Transverse colon (tissue), 4 donors: ENCODE measurements at regions not wholly inside any gene's neighbourhood (a gene's known extent, or its start where the extent isn't known, plus 50 kb on each side); places are given as distances from the start of the nearest gene placed in this dataset.

Experiments
- DNase-seq: peaks from one replicate; pipeline ENCODE4 v3.0.0-alpha.2; 2019
- H3K27ac ChIP-seq, 4 donors: fragments of 200-600 bp; sonication (generic); 2 replicates each; pipeline ENCODE4 v1.5.1; 2016 to 2018; ENCODE audit warnings: inconsistent platforms in 4 of 4
- H3K27me3 ChIP-seq: fragments of 200-600 bp; sonication (generic); 2 replicates; pipeline ENCODE4 v1.5.1; 2017; ENCODE audit warnings: inconsistent platforms
- H3K36me3 ChIP-seq, 4 donors: fragments of 200-600 bp; sonication (generic); 2 replicates each; pipeline ENCODE4 v1.5.1; 2017 to 2019; ENCODE audit warnings: inconsistent platforms in 4 of 4
- H3K4me1 ChIP-seq, 4 donors: fragments of 200-600 bp; sonication (generic); 2 replicates each; pipeline ENCODE4 v1.5.1; 2017 to 2020; ENCODE audit warnings: inconsistent platforms in 4 of 4
- H3K4me3 ChIP-seq, 4 donors: fragments of 200-600 bp; sonication (generic); 1 replicate in 1 of 4; 2 replicates in 3 of 4; pipeline versions ENCODE4 v1.5.1 to v1.6.1; 2017 to 2019; ENCODE audit warnings: inconsistent platforms in 4 of 4
- H3K9me3 ChIP-seq, 2 donors: fragments of 200-600 bp; sonication (generic); 2 replicates each; pipeline ENCODE4 v1.5.1; 2017 to 2019; ENCODE audit warnings: inconsistent platforms in 2 of 2
- EP300 ChIP-seq: sonication (generic); formaldehyde crosslinking; IDR thresholded peaks from one replicate; pipeline ENCODE4 v1.6.1; 2017; ENCODE audit warnings: antibody characterized with exemption, low read depth
- POLR2A ChIP-seq: fragments of 450-650 bp; IDR thresholded peaks from one replicate; pipeline ENCODE4 v1.6.1; 2016; ENCODE audit warnings: antibody characterized with exemption, mild to moderate bottlenecking, moderate library complexity
- POLR2AphosphoS5 ChIP-seq, 3 donors: sonication (generic); formaldehyde crosslinking; IDR thresholded peaks; one replicate each; pipeline ENCODE4 v1.6.1; 2016; ENCODE audit warnings: antibody characterized with exemption in 3 of 3
- WGBS, 2 donors: methylation state at CpG; one replicate each; pipeline ENCODE4 v1.1.5; 2018; ENCODE audit warnings: low coverage in 1 of 2; 5-methylcytosine and 5-hydroxymethylcytosine counted together
- in situ Hi-C, 4 donors: fragments of 200-750 bp; cut with MboI; loops; one replicate each; pipeline versions ENCODE4 v1.15.0 to v1.15.1; 2017; ENCODE audit warnings: low sequenced_read_pairs in 3 of 4, low pct_ligation_motif_present in 1 of 4, low pct_unique_long_range_greater_than_20kb in 1 of 4
- intact Hi-C: fragments of 100-400 bp; cut with DNase I; formaldehyde crosslinking; loops from one replicate; pipeline ENCODE4 v1.15.1; 2023; ENCODE audit warnings: low total_unique reads
- TF ChIP-seq, protein P1 (sequence below), 5 experiments: fragments of 200-600 bp in 3 of 5; fragments of 450-650 bp in 2 of 5; sonication (generic) in 3 of 5; IDR thresholded peaks; 1 replicate in 2 of 5; 2 replicates in 3 of 5; pipeline ENCODE4 v1.5.1; 2016 to 2017; ENCODE audit warnings: antibody characterized with exemption in 5 of 5, inconsistent platforms in 3 of 5, mild to moderate bottlenecking in 2 of 5, moderate library complexity in 1 of 5

DNA sequence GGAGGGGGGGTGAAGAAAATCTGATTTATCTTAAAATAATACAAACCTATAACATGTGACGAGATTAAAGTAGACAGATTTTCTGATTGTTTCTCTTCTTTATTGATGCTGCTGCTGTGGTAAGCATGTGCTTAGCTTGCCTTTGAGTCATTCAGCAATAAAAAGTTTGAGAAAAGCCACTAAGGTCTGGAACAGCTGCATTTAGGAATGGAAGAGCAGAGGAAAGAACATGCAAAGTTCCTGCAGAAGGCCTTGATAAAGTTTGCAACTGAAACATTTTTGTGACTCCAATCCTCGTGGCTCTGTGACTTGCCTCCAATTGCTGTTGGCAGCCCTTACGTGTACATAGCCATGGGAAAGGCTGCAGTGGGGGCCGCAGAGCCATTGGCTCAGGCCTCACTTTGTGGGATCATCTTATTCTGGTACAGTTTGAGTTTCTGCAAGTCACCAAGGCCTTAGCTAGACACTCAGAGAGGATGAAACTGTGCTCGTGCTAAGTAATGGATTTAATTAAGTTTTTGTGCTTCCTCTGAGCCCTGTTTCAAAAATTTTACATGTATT, 370.2 kb downstream of the AASDHPPT start:
- Histone ChIP-seq H3K9me3 (peaks cover 0 to 3% of the 10 kb centered on the region in 2 donors), H3K4me1 (no peaks in the 10 kb centered on the region), H3K36me3 (no peaks in the 10 kb centered on the region), H3K27ac (no peak overlapping the region), H3K27me3 (no peaks in the 10 kb centered on the region), H3K4me3 (no peak overlapping the region)
- in situ Hi-C loops, result no loop called here
- TF ChIP-seq, protein P1, sequence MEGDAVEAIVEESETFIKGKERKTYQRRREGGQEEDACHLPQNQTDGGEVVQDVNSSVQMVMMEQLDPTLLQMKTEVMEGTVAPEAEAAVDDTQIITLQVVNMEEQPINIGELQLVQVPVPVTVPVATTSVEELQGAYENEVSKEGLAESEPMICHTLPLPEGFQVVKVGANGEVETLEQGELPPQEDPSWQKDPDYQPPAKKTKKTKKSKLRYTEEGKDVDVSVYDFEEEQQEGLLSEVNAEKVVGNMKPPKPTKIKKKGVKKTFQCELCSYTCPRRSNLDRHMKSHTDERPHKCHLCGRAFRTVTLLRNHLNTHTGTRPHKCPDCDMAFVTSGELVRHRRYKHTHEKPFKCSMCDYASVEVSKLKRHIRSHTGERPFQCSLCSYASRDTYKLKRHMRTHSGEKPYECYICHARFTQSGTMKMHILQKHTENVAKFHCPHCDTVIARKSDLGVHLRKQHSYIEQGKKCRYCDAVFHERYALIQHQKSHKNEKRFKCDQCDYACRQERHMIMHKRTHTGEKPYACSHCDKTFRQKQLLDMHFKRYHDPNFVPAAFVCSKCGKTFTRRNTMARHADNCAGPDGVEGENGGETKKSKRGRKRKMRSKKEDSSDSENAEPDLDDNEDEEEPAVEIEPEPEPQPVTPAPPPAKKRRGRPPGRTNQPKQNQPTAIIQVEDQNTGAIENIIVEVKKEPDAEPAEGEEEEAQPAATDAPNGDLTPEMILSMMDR (IDR thresholded peaks at IDR 0.05), result no peak
- no peak for TF ChIP-seq POLR2AphosphoS5 (IDR thresholded peaks at IDR 0.05)
- no peak for TF ChIP-seq POLR2A
- no peak for TF ChIP-seq EP300
- no peak for DNase-seq
- intact Hi-C loops, result no loop called here
- WGBS, 2 donors, result 27 to 65% methylated on average over 1 to 5 of the region's 5 CpGs

DNA sequence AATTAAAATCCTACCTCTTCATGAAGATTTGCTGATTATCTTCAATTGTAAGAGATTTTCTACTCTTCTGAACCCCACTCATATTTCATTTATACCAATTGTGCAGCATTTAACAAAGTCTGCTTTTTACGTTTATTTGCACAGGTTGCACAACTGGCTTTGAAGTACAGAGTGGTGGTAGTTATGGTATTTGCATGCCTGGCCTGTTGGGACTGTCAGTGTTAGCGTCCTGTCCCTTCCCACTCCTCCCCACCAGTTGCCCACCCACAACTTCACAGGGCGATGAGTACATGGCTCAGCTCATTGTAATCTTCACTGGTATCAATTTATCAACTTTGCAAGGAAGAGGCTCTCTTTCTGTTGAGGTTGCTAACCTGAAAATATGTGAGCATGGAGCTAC, 372.3 kb downstream of the AASDHPPT start:
- no peak for DNase-seq
- Histone ChIP-seq H3K36me3 (no peaks in the 10 kb centered on the region), H3K4me3 (no peak overlapping the region), H3K27me3 (no peaks in the 10 kb centered on the region), H3K4me1 (no peaks in the 10 kb centered on the region), H3K9me3 (peaks cover 0 to 7% of the 10 kb centered on the region in 2 donors), H3K27ac (no peak overlapping the region)
- intact Hi-C loops, result no loop called here
- 53 to 64% methylated on average over 2 to 3 of the region's 3 CpGs for WGBS, 2 donors
- in situ Hi-C loops, result no loop called here
- no peak for TF ChIP-seq POLR2A
- no peak for TF ChIP-seq EP300
- TF ChIP-seq, protein P1 (IDR thresholded peaks at IDR 0.05), result no peak
- no peak for TF ChIP-seq POLR2AphosphoS5 (IDR thresholded peaks at IDR 0.05)

DNA sequence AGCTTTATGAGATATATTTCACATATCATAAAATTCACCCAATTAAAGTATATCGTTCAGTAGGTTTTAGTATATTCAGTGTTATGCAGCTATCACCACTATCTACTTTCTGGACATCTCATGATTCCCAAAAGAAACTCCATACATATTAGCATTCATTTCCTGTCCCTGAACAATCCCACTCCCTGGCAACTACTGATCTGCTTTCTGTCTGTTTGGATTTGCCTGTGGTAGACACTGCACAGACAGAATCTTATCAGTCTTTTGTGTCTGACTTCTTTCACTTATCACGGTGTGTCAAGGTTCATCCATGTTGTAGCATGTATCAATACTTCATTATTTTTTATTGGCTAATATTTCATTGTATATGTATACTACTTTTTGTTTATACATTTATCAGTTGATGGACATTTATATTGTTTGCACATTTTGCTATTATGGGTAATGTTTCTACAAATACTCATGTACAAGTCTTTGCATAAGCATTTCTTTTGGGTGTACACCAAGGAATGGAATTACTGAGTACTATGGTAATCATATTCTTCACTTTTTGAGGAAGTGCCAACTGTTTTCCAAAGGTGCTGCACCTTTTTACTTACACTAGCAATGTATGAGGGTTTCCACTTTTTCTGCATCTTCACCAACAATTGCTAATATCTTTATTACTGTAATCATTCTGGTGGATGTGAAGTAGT, 373.9 kb downstream of the AASDHPPT start:
- no peak overlapping the region for H3K27ac ChIP-seq
- H3K4me1 ChIP-seq, result no peaks in the 10 kb centered on the region
- 29 to 66% methylated on average over 2 of the region's 2 CpGs for WGBS, 2 donors
- TF ChIP-seq EP300, result no peak
- TF ChIP-seq POLR2AphosphoS5 (IDR thresholded peaks at IDR 0.05), result no peak
- no peak for TF ChIP-seq POLR2A
- H3K9me3 ChIP-seq, result peaks cover 0 to 7% of the 10 kb centered on the region in 2 donors
- H3K36me3 ChIP-seq, result no peaks in the 10 kb centered on the region
- no peak overlapping the region for H3K4me3 ChIP-seq
- in situ Hi-C loops, result no loop called here
- H3K27me3 ChIP-seq, result no peaks in the 10 kb centered on the region
- intact Hi-C loops, result no loop called here
- DNase-seq, result no peak

DNA sequence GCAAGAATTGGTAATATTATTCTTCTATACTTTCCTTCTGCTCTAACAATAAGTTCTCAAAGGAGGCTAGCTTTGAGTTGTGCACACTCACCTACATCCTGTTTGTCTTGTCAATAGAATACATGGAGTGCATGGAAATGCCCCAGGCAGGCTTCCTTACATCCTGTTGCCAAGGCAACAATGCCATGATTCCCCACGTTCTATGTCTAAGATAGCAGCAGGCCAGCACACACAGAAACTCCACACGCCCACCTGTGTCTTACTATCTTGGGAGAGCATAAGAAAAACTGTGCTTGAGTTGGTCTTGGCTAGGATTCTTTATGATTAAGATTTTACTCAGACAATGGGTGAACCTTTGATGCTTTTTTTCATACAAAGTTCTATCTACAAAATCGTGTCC, 379.2 kb downstream of the AASDHPPT start:
- peaks cover 0 to 7% of the 10 kb centered on the region in 2 donors for H3K9me3 ChIP-seq
- no peak overlapping the region for H3K4me3 ChIP-seq
- no peaks in the 10 kb centered on the region for H3K4me1 ChIP-seq
- no peaks in the 10 kb centered on the region for H3K27me3 ChIP-seq
- WGBS, 2 donors, result 39 to 89% methylated on average over 1 to 3 of the region's 3 CpGs
- no peak overlapping the region for H3K27ac ChIP-seq
- intact Hi-C loops, result no loop called here
- in situ Hi-C loops, result no loop called here
- no peaks in the 10 kb centered on the region for H3K36me3 ChIP-seq
- no peak for DNase-seq
- TF ChIP-seq EP300, result no peak
- TF ChIP-seq, protein P1 (IDR thresholded peaks at IDR 0.05), result no peak
- TF ChIP-seq POLR2A, result no peak
- no peak for TF ChIP-seq POLR2AphosphoS5 (IDR thresholded peaks at IDR 0.05)
